ENCODE measurements at regions not wholly inside any gene's neighbourhood (a gene's known extent, or its start where the extent isn't known, plus 50 kb on each side); places are given as distances from the start of the nearest gene placed in this dataset.

DNA sequence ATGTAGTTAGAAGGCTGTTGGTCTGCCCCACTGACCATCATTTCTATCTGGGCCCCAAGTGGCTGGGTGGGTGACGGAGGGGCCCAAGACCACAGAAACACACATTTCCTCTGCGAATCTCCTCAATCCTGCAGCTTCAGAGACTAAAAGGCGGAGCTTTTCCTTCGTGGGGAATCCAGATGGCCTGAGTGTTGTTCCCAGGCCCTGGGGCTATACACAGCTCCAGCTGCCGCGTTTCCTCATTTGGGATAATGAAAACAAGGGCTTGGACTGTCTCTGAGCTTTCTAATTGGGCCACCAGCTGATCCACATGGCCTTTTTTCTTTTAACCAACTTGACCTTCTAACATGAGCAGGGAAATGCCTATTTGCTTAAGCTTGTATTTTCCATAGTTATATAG, 339.9 kb downstream of the CXCL12 start:
- Histone ChIP-seq H3K9ac (ENCODE audit: low read length) (no peak overlapping the region), H3K4me1 (ENCODE audit: control insufficient read depth in 1 of 2, insufficient read depth in 2 of 2, low read length in 2 of 2) (no peaks in the 10 kb centered on the region), H2AFZ (ENCODE audit: low read depth, low read length, poor library complexity, severe bottlenecking) (no peak overlapping the region), H3K9me3 (ENCODE audit: control insufficient read depth in 1 of 2, insufficient read depth in 1 of 2, low read depth in 1 of 2, low read length in 2 of 2) (no peaks in the 10 kb centered on the region), H4K20me1 (ENCODE audit: insufficient read depth) (no peaks in the 10 kb centered on the region), H3K36me3 (ENCODE audit: control insufficient read depth in 1 of 2, insufficient read depth in 2 of 2, low read length in 2 of 2) (no peaks in the 10 kb centered on the region), H3K27me3 (ENCODE audit: insufficient read depth, low read length) (peaks cover 41% of the 10 kb centered on the region), H3K9me2 (ENCODE audit: insufficient read depth) (no peaks in the 10 kb centered on the region), H3K27ac (ENCODE audit: low read depth, low read length) (no peak overlapping the region), H3K4me3 (replicated peaks in 1 of 2; ENCODE audit: low read depth in 1 of 2, low read length in 2 of 2) (no peak overlapping the region), H3K79me2 (ENCODE audit: insufficient read depth, low read length) (no peaks in the 10 kb centered on the region), H3K4me2 (ENCODE audit: low read length) (no peak overlapping the region)
- TF ChIP-seq YY1 (IDR thresholded peaks at IDR 0.05; ENCODE audit: extremely low read depth, insufficient replicate concordance, low read depth, low read length) (no peak), ZFX (IDR thresholded peaks at IDR 0.05) (no peak), SRF (IDR thresholded peaks at IDR 0.05; ENCODE audit: low read depth) (no peak), CBX3 (IDR thresholded peaks at IDR 0.05; ENCODE audit: low read depth) (no peak), FOSL1 (IDR thresholded peaks at IDR 0.05; ENCODE audit: low read depth) (no peak), POLR2A (IDR thresholded peaks at IDR 0.05; ENCODE audit: borderline replicate concordance, extremely low read depth, insufficient read depth, insufficient read length) (no peak), ELF1 (IDR thresholded peaks at IDR 0.05; ENCODE audit: borderline replicate concordance, low read depth) (no peak), ZNF274 (IDR thresholded peaks at IDR 0.05; ENCODE audit: low read depth, low read length) (no peak)
- TF ChIP-seq, protein P1, sequence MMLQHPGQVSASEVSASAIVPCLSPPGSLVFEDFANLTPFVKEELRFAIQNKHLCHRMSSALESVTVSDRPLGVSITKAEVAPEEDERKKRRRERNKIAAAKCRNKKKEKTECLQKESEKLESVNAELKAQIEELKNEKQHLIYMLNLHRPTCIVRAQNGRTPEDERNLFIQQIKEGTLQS (IDR thresholded peaks at IDR 0.05) = no peak
- TF ChIP-seq, protein P2, sequence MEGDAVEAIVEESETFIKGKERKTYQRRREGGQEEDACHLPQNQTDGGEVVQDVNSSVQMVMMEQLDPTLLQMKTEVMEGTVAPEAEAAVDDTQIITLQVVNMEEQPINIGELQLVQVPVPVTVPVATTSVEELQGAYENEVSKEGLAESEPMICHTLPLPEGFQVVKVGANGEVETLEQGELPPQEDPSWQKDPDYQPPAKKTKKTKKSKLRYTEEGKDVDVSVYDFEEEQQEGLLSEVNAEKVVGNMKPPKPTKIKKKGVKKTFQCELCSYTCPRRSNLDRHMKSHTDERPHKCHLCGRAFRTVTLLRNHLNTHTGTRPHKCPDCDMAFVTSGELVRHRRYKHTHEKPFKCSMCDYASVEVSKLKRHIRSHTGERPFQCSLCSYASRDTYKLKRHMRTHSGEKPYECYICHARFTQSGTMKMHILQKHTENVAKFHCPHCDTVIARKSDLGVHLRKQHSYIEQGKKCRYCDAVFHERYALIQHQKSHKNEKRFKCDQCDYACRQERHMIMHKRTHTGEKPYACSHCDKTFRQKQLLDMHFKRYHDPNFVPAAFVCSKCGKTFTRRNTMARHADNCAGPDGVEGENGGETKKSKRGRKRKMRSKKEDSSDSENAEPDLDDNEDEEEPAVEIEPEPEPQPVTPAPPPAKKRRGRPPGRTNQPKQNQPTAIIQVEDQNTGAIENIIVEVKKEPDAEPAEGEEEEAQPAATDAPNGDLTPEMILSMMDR (IDR thresholded peaks at IDR 0.05 in 2 of 3, conservative IDR thresholded peaks at IDR 0.05 in 1 of 3; ENCODE audit: borderline replicate concordance in 1 of 3, insufficient read depth in 1 of 3, low read depth in 2 of 3, low read length in 2 of 3) = no peak
- TF ChIP-seq, protein P3, sequence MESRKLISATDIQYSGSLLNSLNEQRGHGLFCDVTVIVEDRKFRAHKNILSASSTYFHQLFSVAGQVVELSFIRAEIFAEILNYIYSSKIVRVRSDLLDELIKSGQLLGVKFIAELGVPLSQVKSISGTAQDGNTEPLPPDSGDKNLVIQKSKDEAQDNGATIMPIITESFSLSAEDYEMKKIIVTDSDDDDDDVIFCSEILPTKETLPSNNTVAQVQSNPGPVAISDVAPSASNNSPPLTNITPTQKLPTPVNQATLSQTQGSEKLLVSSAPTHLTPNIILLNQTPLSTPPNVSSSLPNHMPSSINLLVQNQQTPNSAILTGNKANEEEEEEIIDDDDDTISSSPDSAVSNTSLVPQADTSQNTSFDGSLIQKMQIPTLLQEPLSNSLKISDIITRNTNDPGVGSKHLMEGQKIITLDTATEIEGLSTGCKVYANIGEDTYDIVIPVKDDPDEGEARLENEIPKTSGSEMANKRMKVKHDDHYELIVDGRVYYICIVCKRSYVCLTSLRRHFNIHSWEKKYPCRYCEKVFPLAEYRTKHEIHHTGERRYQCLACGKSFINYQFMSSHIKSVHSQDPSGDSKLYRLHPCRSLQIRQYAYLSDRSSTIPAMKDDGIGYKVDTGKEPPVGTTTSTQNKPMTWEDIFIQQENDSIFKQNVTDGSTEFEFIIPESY (IDR thresholded peaks at IDR 0.05; ENCODE audit: extremely low read depth, insufficient replicate concordance, low read length) = no peak
- no TSS peak for BruUV-seq (replicated peaks)
- RAD21 ChIA-PET (ENCODE audit: low non-redundant PET in 1 of 2, low total read pairs in 2 of 2, uncharacterized antibody in 2 of 2, unreplicated experiment in 2 of 2) = no interaction called here
- intact Hi-C loops (cut with micrococcal nuclease) = no loop called here
- ATAC-seq (no peak), DNase-seq (ENCODE audit: low read depth, low spot score) (no peak)
- CTCF ChIA-PET = no interaction called here
- POLR2A ChIA-PET = no interaction called here

All from HCT116 (cell line).